ENCODE measurements at regions not wholly inside any gene's neighbourhood (a gene's known extent, or its start where the extent isn't known, plus 50 kb on each side); places are given as distances from the start of the nearest gene placed in this dataset.

- no peak for DNase-seq
Measured at GRCh38 chr9:80964374-80964773, 725.0 kb downstream of the TLE1 start.

- DNase-seq = no peak
Measured at GRCh38 chr9:80957801-80958200, 731.5 kb downstream of the TLE1 start.

GRCh38 chr9:80954521-80954920 lies 734.8 kb downstream of the TLE1 start:
- DNase-seq = no peak

GRCh38 chr9:80952363-80952922 lies 736.9 kb downstream of the TLE1 start:
- DNase-seq = no peak

GRCh38 chr9:80951675-80952074 lies 737.7 kb downstream of the TLE1 start:
- no peak for DNase-seq

- no peak for DNase-seq
Measured at GRCh38 chr9:80948876-80949275, 740.5 kb downstream of the TLE1 start.

GRCh38 chr9:80948066-80948465 lies 741.3 kb downstream of the TLE1 start:
- DNase-seq = no peak

- DNase-seq = no peak
Measured at GRCh38 chr9:80946496-80947170, 742.7 kb downstream of the TLE1 start.

GRCh38 chr9:80945436-80945835 lies 743.9 kb downstream of the TLE1 start:
- DNase-seq = no peak

GRCh38 chr9:80937645-80938044 lies 751.7 kb downstream of the TLE1 start:
- no peak for DNase-seq

- DNase-seq = no peak
Measured at GRCh38 chr9:80934095-80934494, 755.3 kb downstream of the TLE1 start.

GRCh38 chr9:80932947-80933780 lies 756.2 kb downstream of the TLE1 start:
- no peak for DNase-seq

GRCh38 chr9:80932181-80932580 lies 757.2 kb downstream of the TLE1 start:
- DNase-seq = no peak

- no peak for DNase-seq
Measured at GRCh38 chr9:80931163-80931562, 758.2 kb downstream of the TLE1 start.

GRCh38 chr9:80928697-80929096 lies 760.6 kb downstream of the TLE1 start:
- no peak for DNase-seq

GRCh38 chr9:80926611-80927010 lies 762.7 kb downstream of the TLE1 start:
- no peak for DNase-seq

- DNase-seq = no peak
Measured at GRCh38 chr9:80922544-80922943, 766.8 kb downstream of the TLE1 start.

GRCh38 chr9:80906728-80907127 lies 782.6 kb downstream of the TLE1 start:
- no peak for DNase-seq

- DNase-seq = no peak
Measured at GRCh38 chr9:80899208-80899607, 790.1 kb downstream of the TLE1 start.

- no peak for DNase-seq
Measured at GRCh38 chr9:80893190-80893589, 796.2 kb downstream of the TLE1 start.

- no peak for DNase-seq
Measured at GRCh38 chr9:80892703-80893102, 796.6 kb downstream of the TLE1 start.

GRCh38 chr9:80890124-80890523 lies 799.2 kb downstream of the TLE1 start:
- no peak for DNase-seq

- no peak for DNase-seq
Measured at GRCh38 chr9:80885894-80886293, 803.5 kb downstream of the TLE1 start.

Data from activated effector memory CD4-positive, alpha-beta T cell treated with anti-CD3 and anti-CD28 coated beads, Interleukin-2, amount 50 U/mL, for 16 hours (primary cell).